SK-N-SH (cell line): ENCODE measurements at regions not wholly inside any gene's neighbourhood (a gene's known extent, or its start where the extent isn't known, plus 50 kb on each side); places are given as distances from the start of the nearest gene placed in this dataset.

ENCODE experiments used
- CTCF ChIA-PET: fragments of 300-600, 350-600 bp; formaldehyde crosslinking; extraction: SDS; loops from one replicate; lab custom pipeline; 2021; lab: Yijun Ruan, JAX
- POLR2A ChIA-PET: fragments of 350-600 bp; sonication (Branson Sonifier 250); formaldehyde crosslinking; extraction: SDS; loops from one replicate; lab custom pipeline; 2020; ENCODE audit warnings: antibody characterized with exemption, inconsistent platforms; lab: Yijun Ruan, JAX
- DNase-seq: peaks from one replicate; pipeline ENCODE4 v3.0.0; 2012
- H2AFZ ChIP-seq: fragments of 200-600 bp; sonication (generic); 2 replicates; pipeline ENCODE4 v1.8.1; 2016; ENCODE audit warnings: antibody characterized with exemption, mild to moderate bottlenecking, low read depth
- H3F3A ChIP-seq: fragments of 200-600 bp; sonication (generic); replicated peaks from 2 replicates; pipeline ENCODE3; 2016; ENCODE audit warnings: antibody characterized with exemption, mild to moderate bottlenecking; ENCODE audit not compliant: insufficient read depth
- H3K27ac ChIP-seq, 2 experiments: fragments of 200-500 bp in 1 of 2; fragments of 200-600 bp in 1 of 2; sonication (Bioruptor generic) in 1 of 2; sonication (generic), shearing (Covaris generic) in 1 of 2; 2 replicates each; pipeline versions ENCODE4 v1.5.1 to v1.6.1; 2014 to 2016; ENCODE audit warnings: low read depth in 2 of 2, inconsistent platforms in 1 of 2, low read length in 1 of 2, mild to moderate bottlenecking in 1 of 2, mixed read lengths in 1 of 2
- H3K27me3 ChIP-seq: fragments of 200-600 bp; sonication (generic), shearing (Covaris generic); 2 replicates; pipeline ENCODE4 v1.6.1; 2016; ENCODE audit warnings: mixed run types; ENCODE audit not compliant: insufficient read depth
- H3K36me3 ChIP-seq, 2 experiments: fragments of 200-500 bp in 1 of 2; fragments of 200-600 bp in 1 of 2; sonication (Bioruptor generic) in 1 of 2; sonication (generic) in 1 of 2; replicated peaks in 1 of 2; 2 replicates each; pipeline versions ENCODE3 to v1.5.1; 2014 to 2016; ENCODE audit warnings: low read length in 1 of 2, mild to moderate bottlenecking in 1 of 2; ENCODE audit not compliant: insufficient read depth in 2 of 2, control insufficient read depth in 1 of 2
- H3K4me1 ChIP-seq, 2 experiments: fragments of 200-500 bp in 1 of 2; fragments of 200-600 bp in 1 of 2; sonication (Bioruptor generic) in 1 of 2; sonication (generic), shearing (Covaris generic) in 1 of 2; 2 replicates each; pipeline versions ENCODE4 v1.5.1 to v1.6.1; 2014 to 2016; ENCODE audit warnings: low read depth in 1 of 2, low read length in 1 of 2, mixed run types in 1 of 2; ENCODE audit not compliant: insufficient read depth in 2 of 2, control insufficient read depth in 1 of 2
- H3K4me2 ChIP-seq: fragments of 200-600 bp; sonication (generic), shearing (Covaris generic); 2 replicates; pipeline ENCODE4 v1.6.1; 2017; ENCODE audit warnings: mixed run types
- H3K4me3 ChIP-seq, 2 experiments: fragments of 200-500 bp in 1 of 2; fragments of 200-600 bp in 1 of 2; sonication (Bioruptor generic) in 1 of 2; sonication (generic), shearing (Covaris generic) in 1 of 2; 2 replicates each; pipeline versions ENCODE4 v1.5.1 to v1.8.1; 2014 to 2016; ENCODE audit warnings: low read depth in 2 of 2, inconsistent platforms in 1 of 2, low read length in 1 of 2, mild to moderate bottlenecking in 1 of 2, mixed read lengths in 1 of 2, moderate library complexity in 1 of 2
- H3K79me2 ChIP-seq: fragments of 200-600 bp; sonication (generic); 2 replicates; pipeline ENCODE4 v1.8.1; 2017; ENCODE audit warnings: mild to moderate bottlenecking; ENCODE audit not compliant: insufficient read depth
- H3K9ac ChIP-seq: fragments of 200-600 bp; sonication (generic); 2 replicates; pipeline ENCODE4 v1.6.1; 2017; ENCODE audit warnings: mixed run types
- H3K9me2 ChIP-seq: fragments of 200-600 bp; sonication (generic); 2 replicates; pipeline ENCODE4 v1.6.1; 2017; ENCODE audit warnings: mixed run types
- H3K9me3 ChIP-seq: fragments of 200-600 bp; sonication (generic); 2 replicates; pipeline ENCODE4 v1.6.1; 2017; ENCODE audit warnings: mixed run types, mild to moderate bottlenecking, moderate library complexity
- H4K20me1 ChIP-seq: fragments of 200-600 bp; sonication (generic); 2 replicates; pipeline ENCODE4 v1.6.1; 2017; ENCODE audit warnings: mild to moderate bottlenecking, mixed run types; ENCODE audit not compliant: insufficient read depth
- ELF1 ChIP-seq: IDR thresholded peaks from 2 replicates; pipeline ENCODE4 v1.4.0; 2012
- EP300 ChIP-seq, 2 experiments: IDR thresholded peaks; 2 replicates each; pipeline versions ENCODE4 v1.4.0 to v1.6.1; 2012; ENCODE audit warnings: borderline replicate concordance in 1 of 2, low read depth in 1 of 2, low read length in 1 of 2
- EZH2phosphoT487 ChIP-seq: fragments of 200-600 bp; sonication (generic); IDR thresholded peaks from 2 replicates; pipeline ENCODE4 v1.6.1; 2017; ENCODE audit warnings: low read depth, mixed run types, mild to moderate bottlenecking, antibody characterized with exemption, moderate library complexity, borderline replicate concordance
- FOXJ3 ChIP-seq: sonication (generic); formaldehyde crosslinking; IDR thresholded peaks from 2 replicates; pipeline ENCODE4 v1.5.1; 2020; ENCODE audit warnings: mild to moderate bottlenecking, missing genetic modification reagents
- GATA2 ChIP-seq: sonication (generic); formaldehyde crosslinking; IDR thresholded peaks from 2 replicates; pipeline ENCODE4 v1.5.0; 2020; ENCODE audit warnings: mild to moderate bottlenecking, missing genetic modification reagents
- MEF2A ChIP-seq: IDR thresholded peaks from 2 replicates; pipeline ENCODE4 v1.4.0; 2012; ENCODE audit warnings: low read depth, borderline replicate concordance
- PBX3 ChIP-seq: IDR thresholded peaks from 2 replicates; pipeline ENCODE4; 2012
- RAD21 ChIP-seq: IDR thresholded peaks from 2 replicates; pipeline ENCODE4 v1.6.1; 2012; ENCODE audit warnings: mild to moderate bottlenecking, low read length
- RFX5 ChIP-seq: IDR thresholded peaks from 2 replicates; pipeline ENCODE4 v1.6.1; 2012; ENCODE audit warnings: mild to moderate bottlenecking, improper control_type of control experiment, low read length
- SIN3A ChIP-seq: IDR thresholded peaks from 2 replicates; pipeline ENCODE4 v1.6.1; 2012; ENCODE audit warnings: low read depth, mild to moderate bottlenecking, low read length, moderate library complexity, borderline replicate concordance
- SMC3 ChIP-seq: IDR thresholded peaks from 2 replicates; pipeline ENCODE4 v1.6.1; 2012; ENCODE audit warnings: low read depth, low read length, improper control_type of control experiment
- TAF1 ChIP-seq: IDR thresholded peaks from 2 replicates; pipeline ENCODE4 v1.6.1; 2012; ENCODE audit warnings: low read depth, mild to moderate bottlenecking, low read length, moderate library complexity, borderline replicate concordance
- TCF12 ChIP-seq: IDR thresholded peaks from 2 replicates; pipeline ENCODE4 v1.4.0; 2012
- USF1 ChIP-seq: IDR thresholded peaks from 2 replicates; pipeline ENCODE4 v1.4.0; 2012; ENCODE audit warnings: low read depth, borderline replicate concordance
- USF2 ChIP-seq: fragments of 150-350 bp; IDR thresholded peaks from 2 replicates; pipeline ENCODE4 v1.6.1; 2017; ENCODE audit warnings: antibody characterized with exemption, low read length, low read depth, borderline replicate concordance
- YY1 ChIP-seq: IDR thresholded peaks from 2 replicates; pipeline ENCODE4 v1.4.0; 2012; ENCODE audit warnings: low read depth, mild to moderate bottlenecking
- WGBS: methylation state at CpG from one replicate; pipeline ENCODE4 v1.1.6; 2017; ENCODE audit warnings: low lambda C conversion rate; 5-methylcytosine and 5-hydroxymethylcytosine counted together

GRCh38 chr7:54858008-54858692, 99.1 kb upstream of the SEC61G start:
- no peak overlapping the region for H3K9ac ChIP-seq
- POLR2A ChIA-PET = no interaction called here
- peaks cover 8% of the 10 kb centered on the region for H3F3A ChIP-seq
- TF ChIP-seq SMC3 = no peak
- no peak for TF ChIP-seq ELF1
- no peak for TF ChIP-seq RFX5
- no peak for TF ChIP-seq TAF1
- no peak for TF ChIP-seq GATA2 (CRISPR knock-in tag)
- no peak for TF ChIP-seq PBX3
- no peak for TF ChIP-seq USF2
- TF ChIP-seq SIN3A = no peak
- TF ChIP-seq EP300 (IDR thresholded peaks at IDR 0.05; ENCODE audit: borderline replicate concordance in 1 of 2, low read depth in 1 of 2, low read length in 1 of 2) = no peak
- TF ChIP-seq EZH2phosphoT487 = no peak
- no peak for TF ChIP-seq TCF12
- no peak for TF ChIP-seq YY1
- TF ChIP-seq USF1 = no peak
- TF ChIP-seq RAD21 = no peak
- no peak for TF ChIP-seq MEF2A
- no peak for TF ChIP-seq FOXJ3 (CRISPR knock-in tag)
- no peak overlapping the region for H3K4me3 ChIP-seq
- no peaks in the 10 kb centered on the region for H3K79me2 ChIP-seq
- H3K27ac ChIP-seq = no peak overlapping the region
- H2AFZ ChIP-seq = peak overlapping the region; percentile 12; the same call in 1 of the 2 replicates
- H3K36me3 ChIP-seq = no peaks in the 10 kb centered on the region
- H3K27me3 ChIP-seq = no peaks in the 10 kb centered on the region
- no peak for DNase-seq
- H3K4me2 ChIP-seq = no peak overlapping the region
- CTCF ChIA-PET = interaction anchor here (0.8 to 1.8 kb wide), 6 partner anchors 14 to 557 kb away, joined by 3 to 5 read pairs (median 4); no protein-coding TSS in a partner anchor
- no peaks in the 10 kb centered on the region for H3K9me2 ChIP-seq
- H3K9me3 ChIP-seq = 0 out of 2 replicates have a peak, but pooled peaks cover 2% of the 10 kb centered on the region
- H3K4me1 ChIP-seq = peaks cover 0 to 12% of the 10 kb centered on the region in 2 experiments; a peak in 1 of 4 replicates
- WGBS = 78% methylated on average over 3 of the region's 3 CpGs
- H4K20me1 ChIP-seq = no peaks in the 10 kb centered on the region
